ENCODE measurements at regions not wholly inside any gene's neighbourhood (a gene's known extent, or its start where the extent isn't known, plus 50 kb on each side); places are given as distances from the start of the nearest gene placed in this dataset.

GRCh38 chr3:166011771-166012170, 174.5 kb upstream of the BCHE start:
- no peaks in the 10 kb centered on the region for H3K36me3 Mint-ChIP-seq (ENCODE audit: insufficient read depth, unreplicated experiment)
- H3K27ac Mint-ChIP-seq (ENCODE audit: low read depth, unreplicated experiment): no peak overlapping the region
- no peaks in the 10 kb centered on the region for H3K4me1 Mint-ChIP-seq (ENCODE audit: insufficient read depth, unreplicated experiment)
- no peaks in the 10 kb centered on the region for H3K27me3 Mint-ChIP-seq (ENCODE audit: insufficient read depth, unreplicated experiment)
- no peaks in the 10 kb centered on the region for H3K9me3 Mint-ChIP-seq (ENCODE audit: unreplicated experiment)
- CTCF ChIA-PET: interaction anchor here (0.6 to 2.0 kb wide), 5 partner anchors 251 to 1020 kb away, joined by 3 to 9 read pairs (median 4); no protein-coding TSS in a partner anchor
- TF ChIP-seq CTCF (IDR thresholded peaks at IDR 0.05; ENCODE audit: unreplicated experiment): no peak
- no peak overlapping the region for H3K4me3 Mint-ChIP-seq (ENCODE audit: unreplicated experiment)
- DNase-seq (ENCODE audit: unreplicated experiment): no peak
- intact Hi-C loops (cut with micrococcal nuclease): loop anchor here (2.0 to 5.0 kb wide), 4 partner anchors 674 to 1339 kb away; no protein-coding TSS in a partner anchor
- no TSS peak for BruUV-seq (replicated peaks)
- POLR2A ChIA-PET: no interaction called here

- Mint-ChIP-seq H3K9me3 (ENCODE audit: unreplicated experiment) (no peaks in the 10 kb centered on the region), H3K36me3 (ENCODE audit: insufficient read depth, unreplicated experiment) (no peaks in the 10 kb centered on the region), H3K27me3 (ENCODE audit: insufficient read depth, unreplicated experiment) (no peaks in the 10 kb centered on the region), H3K27ac (ENCODE audit: low read depth, unreplicated experiment) (no peak overlapping the region), H3K4me1 (ENCODE audit: insufficient read depth, unreplicated experiment) (no peaks in the 10 kb centered on the region), H3K4me3 (ENCODE audit: unreplicated experiment) (no peak overlapping the region)
- no peak for DNase-seq (ENCODE audit: unreplicated experiment)
- ChIA-PET CTCF (interaction anchor here (0.7 to 0.8 kb wide), 2 partner anchors 989 to 1745 kb away, joined by 3 read pairs; no protein-coding TSS in a partner anchor), POLR2A (no interaction called here)
- no peak for TF ChIP-seq CTCF (IDR thresholded peaks at IDR 0.05; ENCODE audit: unreplicated experiment)
- intact Hi-C loops (cut with micrococcal nuclease): no loop called here
- BruUV-seq (replicated peaks): no TSS peak
These were observed 167.9 kb upstream of the BCHE start for GRCh38 chr3:166005126-166005525.

GRCh38 chr3:165994293-165994692, 157.1 kb upstream of the BCHE start:
- Mint-ChIP-seq H3K36me3 (ENCODE audit: insufficient read depth, unreplicated experiment) (no peaks in the 10 kb centered on the region), H3K4me1 (ENCODE audit: insufficient read depth, unreplicated experiment) (no peaks in the 10 kb centered on the region), H3K9me3 (ENCODE audit: unreplicated experiment) (no peaks in the 10 kb centered on the region), H3K27ac (ENCODE audit: low read depth, unreplicated experiment) (no peak overlapping the region), H3K27me3 (ENCODE audit: insufficient read depth, unreplicated experiment) (no peaks in the 10 kb centered on the region), H3K4me3 (ENCODE audit: unreplicated experiment) (no peak overlapping the region)
- TF ChIP-seq CTCF (IDR thresholded peaks at IDR 0.05; ENCODE audit: unreplicated experiment): no peak
- DNase-seq (ENCODE audit: unreplicated experiment): no peak
- intact Hi-C loops (cut with micrococcal nuclease): no loop called here
- BruUV-seq (replicated peaks): no TSS peak
- ChIA-PET CTCF (no interaction called here), POLR2A (no interaction called here)

- TF ChIP-seq CTCF (IDR thresholded peaks at IDR 0.05; ENCODE audit: unreplicated experiment): no peak
- H3K4me1 Mint-ChIP-seq (ENCODE audit: insufficient read depth, unreplicated experiment): peaks cover 7% of the 10 kb centered on the region
- H3K4me3 Mint-ChIP-seq (ENCODE audit: unreplicated experiment): no peak overlapping the region
- POLR2A ChIA-PET: no interaction called here
- CTCF ChIA-PET: interaction anchor here (0.5 to 0.6 kb wide), 3 partner anchors 87 to 1385 kb away, joined by 3 read pairs; no protein-coding TSS in a partner anchor
- H3K27ac Mint-ChIP-seq (ENCODE audit: low read depth, unreplicated experiment): no peak overlapping the region
- intact Hi-C loops (cut with micrococcal nuclease): no loop called here
- DNase-seq (ENCODE audit: unreplicated experiment): no peak
- BruUV-seq (replicated peaks): no TSS peak
- no peaks in the 10 kb centered on the region for H3K36me3 Mint-ChIP-seq (ENCODE audit: insufficient read depth, unreplicated experiment)
- no peaks in the 10 kb centered on the region for H3K9me3 Mint-ChIP-seq (ENCODE audit: unreplicated experiment)
- no peaks in the 10 kb centered on the region for H3K27me3 Mint-ChIP-seq (ENCODE audit: insufficient read depth, unreplicated experiment)
These were observed 147.4 kb upstream of the BCHE start for GRCh38 chr3:165984589-165984988.
